GM23338 (cell line): ENCODE measurements at regions not wholly inside any gene's neighbourhood (a gene's known extent, or its start where the extent isn't known, plus 50 kb on each side); places are given as distances from the start of the nearest gene placed in this dataset.

Source experiments
- ATAC-seq: fragments of 200-7000 bp; cut with Tn5 transposase; 3 replicates; pipeline ENCODE4 v1.9.1; 2020
- DNase-seq: peaks from one replicate; pipeline ENCODE4 v3.0.0-alpha.2; 2015; ENCODE audit warnings: low spot score
- H2AFZ ChIP-seq: fragments of 200-600 bp; sonication (generic); 2 replicates; pipeline ENCODE4 v1.8.0; 2016; ENCODE audit warnings: antibody characterized with exemption, mild to moderate bottlenecking, moderate library complexity
- H3F3A ChIP-seq: fragments of 200-600 bp; sonication (generic); replicated peaks from 2 replicates; pipeline ENCODE4 v1.8.0; 2017; ENCODE audit warnings: antibody characterized with exemption, mixed run types, low read depth
- H3K27ac ChIP-seq: fragments of 200-600 bp; sonication (generic); 2 replicates; pipeline ENCODE4 v1.6.1; 2016; ENCODE audit warnings: low read depth
- H3K27me3 ChIP-seq: fragments of 200-600 bp; sonication (generic); 2 replicates; pipeline ENCODE4 v1.8.0; 2016; ENCODE audit warnings: mild to moderate bottlenecking, mixed run types, moderate library complexity; ENCODE audit not compliant: insufficient read depth
- H3K36me3 ChIP-seq: fragments of 200-600 bp; sonication (generic); 2 replicates; pipeline ENCODE4 v1.8.0; 2016; ENCODE audit warnings: mild to moderate bottlenecking; ENCODE audit not compliant: insufficient read depth
- H3K4me1 ChIP-seq: fragments of 200-600 bp; sonication (generic); 2 replicates; pipeline ENCODE4 v1.8.0; 2016; ENCODE audit warnings: mild to moderate bottlenecking, moderate library complexity; ENCODE audit not compliant: insufficient read depth
- H3K4me2 ChIP-seq: fragments of 200-600 bp; sonication (generic); 2 replicates; pipeline ENCODE4 v1.7.1; 2017; ENCODE audit warnings: mixed run types
- H3K4me3 ChIP-seq: fragments of 200-600 bp; sonication (generic); 2 replicates; pipeline ENCODE4 v1.6.1; 2016; ENCODE audit warnings: mixed run types
- H3K79me2 ChIP-seq: fragments of 200-600 bp; sonication (generic); replicated peaks from 2 replicates; pipeline ENCODE4 v1.8.0; 2017; ENCODE audit warnings: mild to moderate bottlenecking; ENCODE audit not compliant: insufficient read depth
- H3K9me2 ChIP-seq: fragments of 200-600 bp; sonication (generic); 2 replicates; pipeline ENCODE4 v1.8.0; 2017; ENCODE audit not compliant: insufficient read depth
- H4K20me1 ChIP-seq: fragments of 200-600 bp; sonication (generic); replicated peaks from 2 replicates; pipeline ENCODE4 v1.8.0; 2017; ENCODE audit warnings: mild to moderate bottlenecking; ENCODE audit not compliant: insufficient read depth
- H3K27ac Mint-ChIP-seq: 2 replicates; pipeline ENCODE4 v1.8.0; 2020; ENCODE audit warnings: inconsistent platforms, mild to moderate bottlenecking, moderate library complexity, mixed read lengths
- H3K27me3 Mint-ChIP-seq: 3 replicates; pipeline ENCODE4 v1.8.0; 2022; ENCODE audit warnings: low read depth, mild to moderate bottlenecking, moderate library complexity, mixed read lengths, inconsistent platforms; ENCODE audit not compliant: insufficient read depth, poor library complexity
- H3K36me3 Mint-ChIP-seq: 3 replicates; pipeline ENCODE4 v1.8.0; 2021; ENCODE audit warnings: low read depth, mild to moderate bottlenecking, inconsistent platforms, moderate library complexity, mixed read lengths
- H3K4me1 Mint-ChIP-seq: 3 replicates; pipeline ENCODE4 v1.8.0; 2020; ENCODE audit warnings: mild to moderate bottlenecking, inconsistent platforms, mixed read lengths
- H3K4me3 Mint-ChIP-seq: 3 replicates; pipeline ENCODE4 v1.8.0; 2021; ENCODE audit warnings: moderate library complexity, mild to moderate bottlenecking, inconsistent platforms, mixed read lengths
- H3K9me3 Mint-ChIP-seq: 3 replicates; pipeline ENCODE4 v1.8.0; 2020; ENCODE audit warnings: moderate library complexity, mild to moderate bottlenecking, inconsistent platforms, mixed read lengths
- EZH2 ChIP-seq: fragments of 200-600 bp; sonication (generic); IDR thresholded peaks from one replicate; pipeline ENCODE4 v1.8.0; 2017; ENCODE audit warnings: antibody characterized with exemption, mild to moderate bottlenecking, low read depth; ENCODE audit not compliant: unreplicated experiment
- EZH2phosphoT487 ChIP-seq: fragments of 200-600 bp; sonication (generic); IDR thresholded peaks from one replicate; pipeline ENCODE4 v1.8.1; 2018; ENCODE audit warnings: antibody characterized with exemption; ENCODE audit not compliant: unreplicated experiment
- JUNB ChIP-seq: IDR thresholded peaks from one replicate; pipeline ENCODE4 v1.6.1; 2016; ENCODE audit warnings: antibody characterized with exemption; ENCODE audit not compliant: unreplicated experiment
- NANOG ChIP-seq: IDR thresholded peaks from 2 replicates; pipeline ENCODE4 v1.6.1; 2016; ENCODE audit warnings: antibody characterized with exemption, borderline replicate concordance
- STAT1 ChIP-seq: IDR thresholded peaks from one replicate; pipeline ENCODE4 v1.6.1; 2016; ENCODE audit warnings: antibody characterized with exemption; ENCODE audit not compliant: unreplicated experiment
- ZNF114 ChIP-seq: fragments of 250-450 bp; sonication (Bioruptor Pico); IDR thresholded peaks from 2 replicates; pipeline ENCODE4 v1.5.0; 2020; ENCODE audit warnings: mild to moderate bottlenecking, moderate library complexity
- ZNF331 ChIP-seq: fragments of 250-450 bp; sonication (Bioruptor Pico); IDR thresholded peaks from 2 replicates; pipeline ENCODE4 v1.5.0; 2020; ENCODE audit warnings: low read depth, mild to moderate bottlenecking, moderate library complexity
- TF ChIP-seq, protein P1 (sequence below): IDR thresholded peaks from 2 replicates; pipeline ENCODE4 v1.6.1; 2016; ENCODE audit warnings: antibody characterized with exemption
- TF ChIP-seq, protein P2 (sequence below), 2 experiments: fragments of 200-600 bp in 1 of 2; sonication (generic) in 1 of 2; conservative IDR thresholded peaks; 2 replicates each; pipeline versions ENCODE4 v1.5.1 to v1.6.1; 2016 to 2017; ENCODE audit warnings: antibody characterized with exemption in 2 of 2, low read depth in 2 of 2, mild to moderate bottlenecking in 2 of 2, moderate library complexity in 1 of 2
- TF ChIP-seq, protein P3 (sequence below): fragments of 250-450 bp; sonication (Bioruptor Pico); IDR thresholded peaks from 2 replicates; pipeline ENCODE4 v1.5.0; 2020; ENCODE audit warnings: mild to moderate bottlenecking, moderate library complexity

DNA sequence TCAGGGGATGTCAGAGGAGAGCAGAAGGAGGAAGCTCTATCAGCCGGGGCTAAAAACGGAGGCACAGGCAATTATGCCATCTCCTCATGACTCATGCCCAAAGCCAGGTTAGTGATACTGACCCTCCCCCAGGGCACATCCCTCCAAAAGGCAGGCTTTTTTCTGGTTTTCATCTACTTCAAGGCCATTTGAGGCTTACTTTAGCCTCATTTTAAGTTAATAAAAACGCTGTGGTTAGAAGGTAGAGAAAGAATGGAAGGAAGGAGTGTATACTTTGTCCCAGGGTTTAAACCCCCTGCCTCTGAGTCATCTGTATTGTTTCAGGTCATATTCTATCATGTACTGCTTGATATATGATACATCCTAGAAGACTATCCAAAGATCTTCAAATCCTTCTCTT, 89.7 kb upstream of the NDP start:
- H3K4me2 ChIP-seq: no peak overlapping the region
- H3K9me2 ChIP-seq: no peaks in the 10 kb centered on the region
- no peak overlapping the region for H3K27ac ChIP-seq
- TF ChIP-seq ZNF331: no peak
- DNase-seq: no peak
- no peak overlapping the region for H2AFZ ChIP-seq
- H3K36me3 ChIP-seq: no peaks in the 10 kb centered on the region
- no peaks in the 10 kb centered on the region for H3K27me3 ChIP-seq
- no peaks in the 10 kb centered on the region for H3F3A ChIP-seq
- H3K9me3 Mint-ChIP-seq: no peaks in the 10 kb centered on the region
- H3K4me3 Mint-ChIP-seq: no peak overlapping the region
- no peaks in the 10 kb centered on the region for H3K79me2 ChIP-seq
- no peaks in the 10 kb centered on the region for H3K4me1 ChIP-seq
- no peaks in the 10 kb centered on the region; the same call in 2 of the 3 replicates for H3K36me3 Mint-ChIP-seq
- no peaks in the 10 kb centered on the region for H3K27me3 Mint-ChIP-seq
- no peak overlapping the region for H3K27ac Mint-ChIP-seq
- no peaks in the 10 kb centered on the region for H4K20me1 ChIP-seq
- H3K4me3 ChIP-seq: no peak overlapping the region
- ATAC-seq: no peak
- no peaks in the 10 kb centered on the region for H3K4me1 Mint-ChIP-seq

DNA sequence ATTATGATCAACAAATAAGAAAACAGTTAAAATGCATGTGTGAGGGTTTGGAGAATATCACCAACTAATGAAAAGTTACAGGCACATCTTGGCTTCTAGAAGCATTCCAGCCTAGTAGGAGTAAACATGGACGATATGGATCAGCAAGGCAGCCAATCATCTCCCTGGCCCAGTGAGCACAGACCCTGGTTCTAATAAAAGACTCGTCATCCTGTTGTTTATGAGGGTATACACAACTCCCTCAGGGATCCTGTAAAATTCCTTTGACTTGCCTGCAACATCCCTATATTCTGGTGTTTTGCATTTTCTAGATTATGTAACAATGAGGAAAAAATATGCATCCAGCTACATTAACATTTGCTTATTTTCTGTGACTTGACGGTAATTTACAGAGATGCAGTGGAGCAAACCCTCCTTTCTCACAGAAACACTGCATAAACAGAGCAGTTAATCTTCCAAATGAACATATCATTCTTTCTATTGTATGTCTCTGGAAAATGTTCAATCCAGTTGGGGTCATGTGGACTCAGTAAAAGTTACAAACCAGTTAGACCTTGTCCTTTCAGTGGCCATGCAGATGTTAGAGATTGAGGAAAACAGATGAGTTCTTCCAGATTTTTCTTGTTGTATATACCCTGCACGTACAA, 88.9 kb upstream of the NDP start:
- Mint-ChIP-seq H3K36me3 (no peaks in the 10 kb centered on the region; the same call in 2 of the 3 replicates), H3K4me1 (no peaks in the 10 kb centered on the region), H3K4me3 (no peak overlapping the region), H3K27ac (no peak overlapping the region), H3K9me3 (no peaks in the 10 kb centered on the region), H3K27me3 (no peaks in the 10 kb centered on the region)
- Histone ChIP-seq H4K20me1 (no peaks in the 10 kb centered on the region), H3K27me3 (no peaks in the 10 kb centered on the region), H3K79me2 (no peaks in the 10 kb centered on the region), H3K4me3 (no peak overlapping the region), H3K36me3 (no peaks in the 10 kb centered on the region), H2AFZ (no peak overlapping the region), H3K9me2 (no peaks in the 10 kb centered on the region), H3K4me2 (no peak overlapping the region), H3K4me1 (no peaks in the 10 kb centered on the region), H3K27ac (no peak overlapping the region), H3F3A (no peaks in the 10 kb centered on the region)
- DNase-seq (no peak), ATAC-seq (no peak)
- no peak for TF ChIP-seq EZH2phosphoT487
- no peak for TF ChIP-seq NANOG
- TF ChIP-seq, protein P1, sequence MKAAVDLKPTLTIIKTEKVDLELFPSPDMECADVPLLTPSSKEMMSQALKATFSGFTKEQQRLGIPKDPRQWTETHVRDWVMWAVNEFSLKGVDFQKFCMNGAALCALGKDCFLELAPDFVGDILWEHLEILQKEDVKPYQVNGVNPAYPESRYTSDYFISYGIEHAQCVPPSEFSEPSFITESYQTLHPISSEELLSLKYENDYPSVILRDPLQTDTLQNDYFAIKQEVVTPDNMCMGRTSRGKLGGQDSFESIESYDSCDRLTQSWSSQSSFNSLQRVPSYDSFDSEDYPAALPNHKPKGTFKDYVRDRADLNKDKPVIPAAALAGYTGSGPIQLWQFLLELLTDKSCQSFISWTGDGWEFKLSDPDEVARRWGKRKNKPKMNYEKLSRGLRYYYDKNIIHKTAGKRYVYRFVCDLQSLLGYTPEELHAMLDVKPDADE: no peak
- no peak for TF ChIP-seq JUNB
- TF ChIP-seq, protein P2, sequence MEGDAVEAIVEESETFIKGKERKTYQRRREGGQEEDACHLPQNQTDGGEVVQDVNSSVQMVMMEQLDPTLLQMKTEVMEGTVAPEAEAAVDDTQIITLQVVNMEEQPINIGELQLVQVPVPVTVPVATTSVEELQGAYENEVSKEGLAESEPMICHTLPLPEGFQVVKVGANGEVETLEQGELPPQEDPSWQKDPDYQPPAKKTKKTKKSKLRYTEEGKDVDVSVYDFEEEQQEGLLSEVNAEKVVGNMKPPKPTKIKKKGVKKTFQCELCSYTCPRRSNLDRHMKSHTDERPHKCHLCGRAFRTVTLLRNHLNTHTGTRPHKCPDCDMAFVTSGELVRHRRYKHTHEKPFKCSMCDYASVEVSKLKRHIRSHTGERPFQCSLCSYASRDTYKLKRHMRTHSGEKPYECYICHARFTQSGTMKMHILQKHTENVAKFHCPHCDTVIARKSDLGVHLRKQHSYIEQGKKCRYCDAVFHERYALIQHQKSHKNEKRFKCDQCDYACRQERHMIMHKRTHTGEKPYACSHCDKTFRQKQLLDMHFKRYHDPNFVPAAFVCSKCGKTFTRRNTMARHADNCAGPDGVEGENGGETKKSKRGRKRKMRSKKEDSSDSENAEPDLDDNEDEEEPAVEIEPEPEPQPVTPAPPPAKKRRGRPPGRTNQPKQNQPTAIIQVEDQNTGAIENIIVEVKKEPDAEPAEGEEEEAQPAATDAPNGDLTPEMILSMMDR (conservative IDR thresholded peaks at IDR 0.05; ENCODE audit: low read depth in 2 of 2): no peak
- TF ChIP-seq STAT1: no peak
- no peak for TF ChIP-seq ZNF114
- TF ChIP-seq EZH2: no peak
- TF ChIP-seq, protein P3, sequence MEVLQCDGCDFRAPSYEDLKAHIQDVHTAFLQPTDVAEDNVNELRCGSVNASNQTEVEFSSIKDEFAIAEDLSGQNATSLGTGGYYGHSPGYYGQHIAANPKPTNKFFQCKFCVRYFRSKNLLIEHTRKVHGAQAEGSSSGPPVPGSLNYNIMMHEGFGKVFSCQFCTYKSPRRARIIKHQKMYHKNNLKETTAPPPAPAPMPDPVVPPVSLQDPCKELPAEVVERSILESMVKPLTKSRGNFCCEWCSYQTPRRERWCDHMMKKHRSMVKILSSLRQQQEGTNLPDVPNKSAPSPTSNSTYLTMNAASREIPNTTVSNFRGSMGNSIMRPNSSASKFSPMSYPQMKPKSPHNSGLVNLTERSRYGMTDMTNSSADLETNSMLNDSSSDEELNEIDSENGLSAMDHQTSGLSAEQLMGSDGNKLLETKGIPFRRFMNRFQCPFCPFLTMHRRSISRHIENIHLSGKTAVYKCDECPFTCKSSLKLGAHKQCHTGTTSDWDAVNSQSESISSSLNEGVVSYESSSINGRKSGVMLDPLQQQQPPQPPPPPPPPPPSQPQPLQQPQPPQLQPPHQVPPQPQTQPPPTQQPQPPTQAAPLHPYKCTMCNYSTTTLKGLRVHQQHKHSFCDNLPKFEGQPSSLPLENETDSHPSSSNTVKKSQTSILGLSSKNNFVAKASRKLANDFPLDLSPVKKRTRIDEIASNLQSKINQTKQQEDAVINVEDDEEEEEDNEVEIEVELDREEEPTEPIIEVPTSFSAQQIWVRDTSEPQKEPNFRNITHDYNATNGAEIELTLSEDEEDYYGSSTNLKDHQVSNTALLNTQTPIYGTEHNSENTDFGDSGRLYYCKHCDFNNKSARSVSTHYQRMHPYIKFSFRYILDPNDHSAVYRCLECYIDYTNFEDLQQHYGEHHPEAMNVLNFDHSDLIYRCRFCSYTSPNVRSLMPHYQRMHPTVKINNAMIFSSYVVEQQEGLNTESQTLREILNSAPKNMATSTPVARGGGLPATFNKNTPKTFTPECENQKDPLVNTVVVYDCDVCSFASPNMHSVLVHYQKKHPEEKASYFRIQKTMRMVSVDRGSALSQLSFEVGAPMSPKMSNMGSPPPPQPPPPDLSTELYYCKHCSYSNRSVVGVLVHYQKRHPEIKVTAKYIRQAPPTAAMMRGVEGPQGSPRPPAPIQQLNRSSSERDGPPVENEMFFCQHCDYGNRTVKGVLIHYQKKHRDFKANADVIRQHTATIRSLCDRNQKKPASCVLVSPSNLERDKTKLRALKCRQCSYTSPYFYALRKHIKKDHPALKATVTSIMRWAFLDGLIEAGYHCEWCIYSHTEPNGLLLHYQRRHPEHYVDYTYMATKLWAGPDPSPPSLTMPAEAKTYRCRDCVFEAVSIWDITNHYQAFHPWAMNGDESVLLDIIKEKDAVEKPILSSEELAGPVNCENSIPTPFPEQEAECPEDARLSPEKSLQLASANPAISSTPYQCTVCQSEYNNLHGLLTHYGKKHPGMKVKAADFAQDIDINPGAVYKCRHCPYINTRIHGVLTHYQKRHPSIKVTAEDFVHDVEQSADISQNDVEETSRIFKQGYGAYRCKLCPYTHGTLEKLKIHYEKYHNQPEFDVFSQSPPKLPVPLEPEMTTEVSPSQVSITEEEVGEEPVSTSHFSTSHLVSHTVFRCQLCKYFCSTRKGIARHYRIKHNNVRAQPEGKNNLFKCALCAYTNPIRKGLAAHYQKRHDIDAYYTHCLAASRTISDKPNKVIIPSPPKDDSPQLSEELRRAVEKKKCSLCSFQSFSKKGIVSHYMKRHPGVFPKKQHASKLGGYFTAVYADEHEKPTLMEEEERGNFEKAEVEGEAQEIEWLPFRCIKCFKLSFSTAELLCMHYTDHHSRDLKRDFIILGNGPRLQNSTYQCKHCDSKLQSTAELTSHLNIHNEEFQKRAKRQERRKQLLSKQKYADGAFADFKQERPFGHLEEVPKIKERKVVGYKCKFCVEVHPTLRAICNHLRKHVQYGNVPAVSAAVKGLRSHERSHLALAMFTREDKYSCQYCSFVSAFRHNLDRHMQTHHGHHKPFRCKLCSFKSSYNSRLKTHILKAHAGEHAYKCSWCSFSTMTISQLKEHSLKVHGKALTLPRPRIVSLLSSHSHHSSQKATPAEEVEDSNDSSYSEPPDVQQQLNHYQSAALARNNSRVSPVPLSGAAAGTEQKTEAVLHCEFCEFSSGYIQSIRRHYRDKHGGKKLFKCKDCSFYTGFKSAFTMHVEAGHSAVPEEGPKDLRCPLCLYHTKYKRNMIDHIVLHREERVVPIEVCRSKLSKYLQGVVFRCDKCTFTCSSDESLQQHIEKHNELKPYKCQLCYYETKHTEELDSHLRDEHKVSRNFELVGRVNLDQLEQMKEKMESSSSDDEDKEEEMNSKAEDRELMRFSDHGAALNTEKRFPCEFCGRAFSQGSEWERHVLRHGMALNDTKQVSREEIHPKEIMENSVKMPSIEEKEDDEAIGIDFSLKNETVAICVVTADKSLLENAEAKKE (CRISPR knock-in tag): no peak
